B cell (primary cell): ENCODE measurements at regions not wholly inside any gene's neighbourhood (a gene's known extent, or its start where the extent isn't known, plus 50 kb on each side); places are given as distances from the start of the nearest gene placed in this dataset.

Experiments
- ATAC-seq: fragments of 200-7000 bp; cut with Tn5 transposase; one replicate; pipeline ENCODE4 v1.10.0; 2021; ENCODE audit warnings: low read depth, mild to moderate bottlenecking, moderate number of reproducible peaks, moderate library complexity
- CTCF ChIA-PET: fragments of 350-600 bp; sonication (Branson Sonifier 250); formaldehyde crosslinking; loops from one replicate; lab custom pipeline; 2021; ENCODE audit warnings: antibody characterized with exemption, inconsistent platforms; lab: Charles Lee
- POLR2A ChIA-PET: fragments of 350-600 bp; sonication (Branson Sonifier 250); formaldehyde crosslinking; loops from one replicate; lab custom pipeline; 2021; ENCODE audit warnings: antibody characterized with exemption; lab: Charles Lee
- DNase-seq: peaks from one replicate; pipeline ENCODE4 v3.0.0; 2013
- H2AFZ ChIP-seq: 2 replicates; pipeline ENCODE4 v1.6.1; 2012; ENCODE audit warnings: mild to moderate bottlenecking, low read depth, low read length; ENCODE audit not compliant: insufficient read depth, poor library complexity, severe bottlenecking
- H3K27ac ChIP-seq, 2 donors: 1 replicate in 1 of 2; 2 replicates in 1 of 2; pipeline ENCODE4 v1.5.1; 2012 to 2013; ENCODE audit warnings: low read length in 2 of 2, mild to moderate bottlenecking in 2 of 2, moderate library complexity in 1 of 2
- H3K27me3 ChIP-seq, 4 experiments: fragments of 200-600 bp in 1 of 4; sonication (generic) in 1 of 4; replicated peaks in 1 of 4; 1 replicate in 2 of 4; 2 replicates in 2 of 4; pipeline versions ENCODE4 v1.6.1 to v1.7.0; 2013 to 2016; ENCODE audit warnings: low read length in 3 of 4, mild to moderate bottlenecking in 2 of 4, mixed read lengths in 1 of 4, moderate library complexity in 1 of 4; ENCODE audit not compliant: insufficient read depth in 4 of 4, control insufficient read depth in 3 of 4; ENCODE audit errors: control extremely low read depth in 1 of 4
- H3K36me3 ChIP-seq, 2 experiments: replicated peaks in 1 of 2; 1 replicate in 1 of 2; 2 replicates in 1 of 2; pipeline versions ENCODE4 v1.6.1 to v1.7.1; 2013; ENCODE audit warnings: low read length in 1 of 2; ENCODE audit not compliant: insufficient read depth in 2 of 2, control insufficient read depth in 1 of 2; ENCODE audit errors: control extremely low read depth in 1 of 2, extremely low read depth in 1 of 2
- H3K4me1 ChIP-seq, 2 donors: fragments of 200-600 bp in 1 of 2; sonication (generic) in 1 of 2; 1 replicate in 1 of 2; 2 replicates in 1 of 2; pipeline versions ENCODE4 v1.5.1 to v1.6.1; 2013 to 2017; ENCODE audit warnings: low read length in 2 of 2; ENCODE audit not compliant: control insufficient read depth in 2 of 2, insufficient read depth in 2 of 2
- H3K4me2 ChIP-seq: replicated peaks from 2 replicates; pipeline ENCODE3; 2012; ENCODE audit warnings: mild to moderate bottlenecking, low read depth, low read length; ENCODE audit not compliant: poor library complexity, severe bottlenecking
- H3K4me3 ChIP-seq, 5 experiments: fragments of 200-600 bp in 1 of 5; sonication (generic) in 1 of 5; 1 replicate in 3 of 5; 2 replicates in 2 of 5; pipeline versions ENCODE4 v1.5.1 to v1.7.0; 2011 to 2016; ENCODE audit warnings: low read length in 4 of 5, mild to moderate bottlenecking in 4 of 5, low read depth in 2 of 5, control low read depth in 1 of 5, moderate library complexity in 1 of 5; ENCODE audit not compliant: insufficient read depth in 1 of 5; ENCODE audit errors: control extremely low read depth in 1 of 5, extremely low read depth in 1 of 5
- H3K79me2 ChIP-seq: fragments of 200-600 bp; sonication (generic); one replicate; pipeline ENCODE4 v1.6.0; 2016; ENCODE audit warnings: low read length; ENCODE audit not compliant: control insufficient read depth, insufficient read depth
- H3K9ac ChIP-seq: fragments of 200-600 bp; sonication (generic); 2 replicates; pipeline ENCODE4 v1.6.1; 2017; ENCODE audit warnings: mild to moderate bottlenecking, low read length, moderate library complexity
- H3K9me3 ChIP-seq, 3 donors: one replicate each; pipeline versions ENCODE4 v1.6.1 to v1.7.1; 2013; ENCODE audit warnings: low read length in 2 of 3; ENCODE audit not compliant: control insufficient read depth in 2 of 3, insufficient read depth in 1 of 3; ENCODE audit errors: control extremely low read depth in 1 of 3
- H4K20me1 ChIP-seq: 2 replicates; pipeline ENCODE4 v1.6.0; 2012; ENCODE audit warnings: mild to moderate bottlenecking, low read length; ENCODE audit not compliant: insufficient read depth, control insufficient read depth, poor library complexity, severe bottlenecking
- H3K27ac Mint-ChIP-seq: one replicate; pipeline ENCODE4 v1.8.0; 2021; ENCODE audit warnings: mixed read lengths
- H3K27me3 Mint-ChIP-seq: one replicate; pipeline ENCODE4 v1.8.0; 2021; ENCODE audit warnings: mixed read lengths
- H3K4me1 Mint-ChIP-seq: one replicate; pipeline ENCODE4 v1.8.0; 2021; ENCODE audit warnings: mixed read lengths
- H3K4me3 Mint-ChIP-seq: one replicate; pipeline ENCODE4 v1.8.0; 2021; ENCODE audit warnings: mixed read lengths
- H3K9me3 Mint-ChIP-seq: one replicate; pipeline ENCODE4 v1.8.0; 2022; ENCODE audit warnings: mixed read lengths; ENCODE audit not compliant: insufficient read depth
- CTCF ChIP-seq: fragments of 200-600 bp; IDR thresholded peaks from one replicate; pipeline ENCODE4 v1.8.0; 2022; ENCODE audit warnings: antibody characterized with exemption, mild to moderate bottlenecking
- EZH2 ChIP-seq: IDR thresholded peaks from 2 replicates; pipeline ENCODE4 v1.6.1; 2012; ENCODE audit warnings: borderline replicate concordance, low read depth, mild to moderate bottlenecking, moderate library complexity, low read length; ENCODE audit not compliant: insufficient read depth, poor library complexity, severe bottlenecking
- WGBS: methylation state at CpG from one replicate; pipeline ENCODE4 v1.1.5; 2013; ENCODE audit warnings: missing lambda C conversion rate; ENCODE audit not compliant: insufficient coverage; 5-methylcytosine and 5-hydroxymethylcytosine counted together
- intact Hi-C: fragments of 100-400 bp; cut with micrococcal nuclease; formaldehyde crosslinking; loops from one replicate; pipeline ENCODE4 v1.10.0; 2022

GRCh38 chr17:22467720-22468119 is 775.4 kb downstream of the KCNJ18 start:
- Histone ChIP-seq H3K4me1 (no peaks in the 10 kb centered on the region), H3K79me2 (no peaks in the 10 kb centered on the region), H3K9me3 (peaks cover 0 to 37% (median 0%) of the 10 kb centered on the region in 3 donors), H3K4me2 (no peak overlapping the region), H3K9ac (no peak overlapping the region), H4K20me1 (no peaks in the 10 kb centered on the region), H2AFZ (no peak overlapping the region), H3K27me3 (no peaks in the 10 kb centered on the region), H3K4me3 (no peak overlapping the region), H3K36me3 (no peaks in the 10 kb centered on the region), H3K27ac (no peak overlapping the region)
- peaks cover 8% of the 10 kb centered on the region for H3K9me3 Mint-ChIP-seq
- ATAC-seq (no peak), DNase-seq (no peak)
- TF ChIP-seq EZH2 (no peak), CTCF (no peak)
- intact Hi-C loops, result no loop called here
- no peak overlapping the region for H3K4me3 Mint-ChIP-seq
- no peak overlapping the region for H3K27ac Mint-ChIP-seq
- no peaks in the 10 kb centered on the region for H3K4me1 Mint-ChIP-seq
- ChIA-PET POLR2A (no interaction called here), CTCF (no interaction called here)
- H3K27me3 Mint-ChIP-seq, result no peaks in the 10 kb centered on the region
- whole genome bisulfite sequencing, result 89% methylated on average over 5 of the region's 5 CpGs

GRCh38 chr17:22469101-22469880 is 777.0 kb downstream of the KCNJ18 start:
- POLR2A ChIA-PET, result no interaction called here
- H3K27me3 ChIP-seq, result no peaks in the 10 kb centered on the region
- no peak overlapping the region for H3K27ac Mint-ChIP-seq
- intact Hi-C loops, result no loop called here
- no peak overlapping the region for H3K4me2 ChIP-seq
- H3K4me3 ChIP-seq, result no peak overlapping the region
- H3K79me2 ChIP-seq, result no peaks in the 10 kb centered on the region
- H4K20me1 ChIP-seq, result no peaks in the 10 kb centered on the region
- 90% methylated on average over 8 of the region's 9 CpGs for WGBS
- no peaks in the 10 kb centered on the region for H3K36me3 ChIP-seq
- DNase-seq (no peak), ATAC-seq (no peak)
- CTCF ChIA-PET, result no interaction called here
- H3K9me3 ChIP-seq, result peaks cover 0 to 37% (median 0%) of the 10 kb centered on the region in 3 donors
- no peak overlapping the region for H3K27ac ChIP-seq
- H3K9ac ChIP-seq, result no peak overlapping the region
- no peak overlapping the region for H2AFZ ChIP-seq
- H3K4me3 Mint-ChIP-seq, result no peak overlapping the region
- no peaks in the 10 kb centered on the region for H3K4me1 ChIP-seq
- H3K4me1 Mint-ChIP-seq, result no peaks in the 10 kb centered on the region
- H3K27me3 Mint-ChIP-seq, result no peaks in the 10 kb centered on the region
- no peak for TF ChIP-seq CTCF
- peaks cover 8% of the 10 kb centered on the region for H3K9me3 Mint-ChIP-seq
